Activated CD8-positive, alpha-beta memory T cell treated with anti-CD3 and anti-CD28 coated beads, Interleukin-2, amount 50 U/mL, for 1 hour (primary cell): ENCODE measurements at regions not wholly inside any gene's neighbourhood (a gene's known extent, or its start where the extent isn't known, plus 50 kb on each side); places are given as distances from the start of the nearest gene placed in this dataset.
"Not testable (repeated sequence)": the region's sequence is repeated elsewhere in the genome, so short reads cannot be mapped to it uniquely, and the experiment has no call there.

Experiments used
- DNase-seq: peaks from one replicate; pipeline ENCODE4 v3.0.0-alpha.2; 2020; ENCODE audit errors: extremely low read depth

- DNase-seq, result no peak
These were observed 545.8 kb downstream of the LIG4 start for GRCh38 chr13:107669391-107669993.

DNA sequence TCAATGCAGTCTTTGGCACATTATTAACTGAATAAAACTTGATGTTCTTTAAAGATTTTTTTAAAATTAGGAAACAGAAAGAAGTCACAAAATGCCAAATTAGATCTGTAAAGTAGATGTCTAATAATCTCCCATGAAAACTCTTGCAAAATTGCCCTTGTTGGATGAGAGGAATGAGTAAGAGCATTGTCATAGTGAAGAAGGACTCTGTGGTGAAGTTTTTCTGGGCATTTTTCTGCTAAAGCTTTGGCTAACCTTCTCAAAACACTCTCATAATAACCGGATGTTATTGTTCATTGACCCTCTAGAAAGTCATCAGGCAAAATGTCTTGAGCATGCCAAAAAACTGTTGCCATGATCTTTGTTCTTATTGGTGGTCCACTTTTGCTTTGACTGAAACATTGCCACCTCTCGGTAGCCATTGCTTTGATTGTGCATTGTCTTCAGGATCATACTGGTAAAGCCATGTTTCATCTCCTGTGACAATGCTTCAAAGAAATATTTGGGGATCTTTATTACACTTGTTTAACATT lies 549.3 kb downstream of the LIG4 start:
- DNase-seq, result no peak

DNA sequence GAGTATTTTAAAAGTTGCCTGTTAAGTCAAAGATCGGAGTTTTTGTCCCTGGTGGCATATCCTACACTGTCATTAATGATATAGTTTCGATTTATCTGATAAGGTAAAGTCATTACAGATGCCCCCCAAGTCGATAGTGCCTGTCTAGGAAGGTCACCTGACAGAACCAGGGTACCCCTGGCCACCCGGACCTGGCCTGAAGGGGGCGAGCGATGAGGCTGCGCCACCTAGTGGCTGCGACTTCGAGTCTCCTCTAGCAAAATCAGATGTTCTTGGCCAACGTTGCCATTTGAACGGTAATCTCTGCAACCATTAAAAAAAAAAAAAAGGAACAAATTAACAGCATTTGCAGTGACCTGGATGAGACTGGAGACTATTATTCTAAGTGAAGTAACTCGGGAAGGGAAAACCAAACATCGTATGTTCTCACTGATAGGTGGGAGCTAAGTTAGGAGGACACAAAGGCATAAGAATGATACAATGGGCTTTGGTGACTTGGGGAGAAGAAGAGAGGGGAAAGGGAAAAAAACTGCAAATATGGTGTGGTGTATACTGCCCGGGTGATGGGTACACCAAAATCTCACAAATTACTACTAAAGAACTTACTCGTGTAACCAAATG lies 565.1 kb downstream of the LIG4 start:
- DNase-seq, result no peak

DNA sequence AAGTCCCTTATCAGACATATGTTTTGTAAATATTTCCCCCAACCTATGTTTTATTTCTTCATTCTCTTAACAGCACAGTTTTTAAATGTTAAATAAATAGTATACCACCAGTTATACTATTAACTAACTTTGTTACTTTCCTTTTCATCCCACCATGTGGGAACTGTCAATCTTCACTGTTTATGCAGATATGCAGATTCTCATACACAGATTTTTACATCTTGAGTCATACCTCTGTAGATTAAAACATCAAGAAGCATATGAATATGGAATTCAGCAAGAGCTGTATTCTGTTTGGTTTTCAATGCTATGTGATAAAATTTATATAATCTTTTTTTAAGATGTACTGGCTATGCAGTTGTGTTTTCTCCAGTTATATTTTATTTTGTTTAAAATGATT lies 566.3 kb downstream of the LIG4 start:
- no peak for DNase-seq

- DNase-seq, result no peak
These were observed 571.2 kb downstream of the LIG4 start for GRCh38 chr13:107644136-107644535.

GRCh38 chr13:107643615-107644014 lies 571.7 kb downstream of the LIG4 start:
- no peak for DNase-seq

GRCh38 chr13:107642831-107643230 lies 572.5 kb downstream of the LIG4 start:
- no peak for DNase-seq

DNA sequence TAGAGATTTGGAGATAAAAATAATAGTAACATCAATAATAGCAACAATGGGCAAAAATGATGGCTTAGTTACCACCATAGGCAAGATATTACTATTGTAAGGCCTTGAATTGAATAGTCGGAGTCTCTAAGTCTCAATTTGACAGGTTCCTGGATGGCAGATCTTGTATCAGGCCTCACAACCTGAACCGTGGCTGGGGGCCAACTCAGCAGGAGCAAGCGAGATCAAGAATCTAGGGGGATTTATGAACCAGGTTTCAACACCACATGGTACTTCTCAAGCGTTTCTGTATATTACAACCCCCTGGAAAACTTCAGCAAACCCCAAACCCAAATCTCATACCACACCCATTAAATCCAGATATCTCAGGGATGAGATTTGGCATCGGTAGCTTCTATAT lies 573.8 kb downstream of the LIG4 start:
- no peak for DNase-seq

- no peak for DNase-seq
These were observed 589.7 kb downstream of the LIG4 start for GRCh38 chr13:107625648-107626047.

DNA sequence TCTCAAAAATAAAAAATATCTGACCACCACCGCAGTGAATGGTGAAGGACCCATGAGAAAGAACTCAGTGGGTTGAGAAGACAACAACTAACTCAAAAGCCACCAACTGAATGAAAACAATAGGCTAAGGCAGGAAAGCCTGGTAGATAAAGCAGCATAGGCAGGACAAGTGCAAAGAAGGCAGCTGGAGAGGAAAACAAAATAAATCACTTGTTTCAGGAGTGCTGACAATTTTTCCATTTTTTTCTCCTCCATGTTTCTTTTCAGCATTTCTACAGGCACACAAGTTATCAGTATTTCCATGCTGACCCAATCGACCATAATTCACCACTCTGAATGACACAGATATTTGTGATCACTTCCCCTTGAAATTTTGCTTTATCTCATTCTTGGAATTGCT lies 597.8 kb downstream of the LIG4 start:
- no peak for DNase-seq

- no peak for DNase-seq
These were observed 603.0 kb downstream of the LIG4 start for GRCh38 chr13:107612376-107612775.

DNA sequence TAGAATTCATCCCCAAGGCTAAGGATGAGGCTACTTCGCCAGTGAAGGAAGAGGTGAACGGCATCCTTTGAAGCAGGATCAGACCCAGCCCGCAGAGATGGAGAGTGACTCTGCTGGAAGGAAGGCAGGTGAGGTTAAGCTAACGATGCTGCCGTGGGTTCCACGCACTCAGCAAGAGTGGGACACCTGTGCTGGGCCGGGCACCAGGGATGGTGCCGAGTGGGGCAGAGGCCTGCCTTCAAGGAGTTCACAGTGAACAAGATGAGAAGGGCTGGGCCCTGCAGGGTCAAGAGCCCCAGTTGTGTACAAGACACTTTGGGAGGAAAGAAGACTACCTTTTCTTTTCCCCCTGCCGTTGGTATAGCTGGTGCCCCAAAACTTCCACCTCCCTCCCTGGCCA lies 606.6 kb downstream of the LIG4 start:
- no peak for DNase-seq

GRCh38 chr13:107600971-107601370 lies 614.4 kb downstream of the LIG4 start:
- no peak for DNase-seq

GRCh38 chr13:107596306-107596705 lies 619.0 kb downstream of the LIG4 start:
- DNase-seq, result not testable (repeated sequence)

- no peak for DNase-seq
These were observed 624.8 kb downstream of the LIG4 start for GRCh38 chr13:107590556-107590955.

GRCh38 chr13:107587681-107588080 lies 627.7 kb downstream of the LIG4 start:
- no peak for DNase-seq

DNA sequence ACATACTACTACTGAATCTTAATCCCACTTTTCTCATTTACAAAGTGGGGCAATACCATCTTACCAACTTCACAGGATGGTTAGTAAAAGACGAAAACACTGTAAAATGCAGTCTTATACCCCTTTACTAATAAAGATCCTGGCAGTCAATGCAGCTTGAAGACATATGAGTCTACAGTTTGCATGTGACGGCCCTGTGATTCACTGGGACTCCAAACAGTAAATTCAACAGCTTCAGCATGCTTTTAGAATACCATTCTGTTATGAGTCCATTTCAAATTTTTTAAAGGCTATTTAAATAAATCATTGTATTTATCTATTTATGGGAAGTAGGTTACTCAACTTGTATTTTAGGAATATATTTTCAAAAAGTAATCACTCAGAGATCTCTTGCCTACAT lies 629.1 kb downstream of the LIG4 start:
- no peak for DNase-seq

DNA sequence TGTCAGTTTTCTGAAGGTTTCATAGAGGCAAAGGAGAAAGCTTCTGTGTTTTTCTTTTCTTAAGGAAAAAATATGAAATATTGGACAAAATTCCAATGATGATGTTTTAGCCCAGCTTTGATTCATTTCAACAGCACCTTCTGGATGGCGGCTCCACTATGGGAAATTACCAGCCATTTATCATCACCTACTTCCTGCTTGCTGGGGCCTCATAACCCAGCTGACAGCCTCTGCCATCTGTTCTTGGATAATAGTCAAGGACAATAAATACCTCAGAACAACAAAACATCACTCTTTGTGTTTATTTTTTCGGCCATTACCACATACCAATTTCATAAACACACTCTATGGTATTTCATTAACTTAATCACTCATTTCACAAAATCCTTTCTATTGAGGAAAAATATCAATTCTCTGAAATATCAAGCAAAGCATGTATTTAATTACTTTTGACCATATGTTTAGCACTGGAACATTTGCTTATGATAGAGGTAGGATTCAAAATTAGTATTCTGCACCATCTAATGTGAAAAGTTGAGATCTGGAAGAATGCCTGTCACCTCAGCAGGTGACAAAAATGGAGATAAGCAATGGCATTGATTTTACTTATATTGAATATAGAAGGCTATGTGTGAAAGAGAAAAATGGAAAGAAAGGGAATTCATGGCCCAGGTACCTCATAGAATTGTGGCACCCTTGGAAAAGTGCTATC lies 629.7 kb downstream of the LIG4 start:
- DNase-seq, result no peak

DNA sequence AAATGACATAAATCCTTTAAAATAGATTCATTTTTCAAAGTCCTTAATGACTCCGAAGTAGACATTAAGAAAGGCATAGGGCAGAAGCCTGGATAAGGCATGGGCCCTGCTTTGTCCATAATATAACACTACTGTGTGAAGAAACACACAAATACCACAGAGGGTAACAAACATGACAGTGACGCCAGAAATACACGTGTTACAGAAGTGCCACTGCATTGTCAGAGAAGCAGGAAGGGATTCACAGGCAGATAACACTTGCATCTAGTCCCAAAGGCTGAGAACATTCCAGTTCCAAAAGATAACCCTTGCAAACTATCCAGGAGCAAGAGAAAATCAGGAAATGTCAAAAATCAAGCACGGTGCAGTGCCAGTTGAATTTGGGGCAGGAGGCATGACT lies 633.2 kb downstream of the LIG4 start:
- no peak for DNase-seq

GRCh38 chr13:107580741-107581412 lies 634.5 kb downstream of the LIG4 start:
- no peak for DNase-seq

DNA sequence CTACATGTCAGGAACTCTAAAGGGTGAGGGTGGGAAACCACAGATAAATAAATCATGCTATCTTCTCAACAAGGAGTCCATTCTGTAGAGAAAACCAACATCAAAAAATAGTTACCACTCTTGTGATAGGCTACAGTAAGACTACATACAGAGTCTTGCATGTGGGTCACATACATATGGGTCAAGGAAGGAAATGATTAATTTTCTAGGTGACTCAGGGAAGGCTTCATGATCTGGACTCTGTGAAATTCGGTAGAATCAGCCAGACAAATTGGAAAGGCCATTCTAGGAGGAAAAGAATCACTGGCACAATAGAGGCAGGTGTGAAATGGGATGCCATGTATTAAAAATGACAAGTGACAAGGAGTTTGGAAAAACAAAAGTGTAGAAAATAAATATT lies 638.9 kb downstream of the LIG4 start:
- no peak for DNase-seq

DNA sequence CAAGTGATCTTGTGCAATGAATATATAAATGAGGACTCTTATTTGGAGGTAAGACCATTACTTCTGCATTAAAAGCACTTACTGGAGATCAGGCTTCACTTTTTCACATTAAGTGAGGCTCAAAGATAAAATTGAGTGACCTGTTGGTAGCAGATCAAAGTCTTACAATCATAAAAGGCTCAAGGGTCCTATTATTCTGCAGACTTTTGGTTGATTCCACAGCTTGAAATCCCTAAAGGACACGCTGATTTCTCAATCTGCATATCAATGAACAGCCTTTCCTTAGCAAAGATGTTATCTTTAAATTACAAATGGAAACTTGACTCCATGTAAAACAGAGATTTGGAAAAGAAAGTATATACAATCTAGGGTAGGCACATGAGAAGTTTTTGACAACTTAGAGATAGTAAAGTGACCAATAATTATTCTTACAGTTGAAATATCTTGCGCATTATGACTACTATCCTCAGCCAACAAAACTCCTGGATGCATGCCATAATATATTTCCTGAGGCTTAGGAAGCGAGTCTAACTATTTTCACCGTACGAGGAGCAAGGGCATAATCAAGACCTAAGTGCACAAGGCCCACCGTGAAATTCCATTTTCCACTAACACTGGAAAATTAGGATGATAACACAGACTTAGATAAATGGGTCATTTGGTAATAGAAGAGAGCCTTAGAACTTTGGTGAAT lies 640.7 kb downstream of the LIG4 start:
- DNase-seq, result no peak
